Left renal cortex interstitium (tissue), 4 donors: ENCODE measurements at regions not wholly inside any gene's neighbourhood (a gene's known extent, or its start where the extent isn't known, plus 50 kb on each side); places are given as distances from the start of the nearest gene placed in this dataset.

Source experiments
- DNase-seq, 4 donors: peaks; one replicate each; pipeline ENCODE4 v3.0.0-alpha.2; 2013; ENCODE audit warnings: low read depth in 4 of 4, low spot score in 2 of 4, missing footprints in 1 of 4

DNA sequence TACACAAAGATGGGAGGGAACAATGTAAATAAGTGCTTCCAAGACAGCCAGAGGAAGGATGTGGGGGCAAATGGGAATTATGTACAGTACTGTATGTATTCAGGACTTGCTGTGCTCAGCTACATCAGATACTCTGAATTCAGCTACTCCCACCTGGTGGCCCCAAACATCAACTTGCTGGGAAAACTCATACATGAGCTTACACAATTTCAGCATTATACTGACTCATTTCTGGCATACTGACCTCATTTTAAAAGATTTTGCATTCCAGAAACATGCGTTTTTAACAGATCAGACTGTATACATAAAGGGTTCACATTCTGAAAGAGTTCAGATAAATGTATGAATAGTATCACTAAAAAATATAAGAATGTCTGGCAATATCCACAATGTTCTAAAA is 59.7 kb downstream of the GPX5 start:
- no peak for DNase-seq

DNA sequence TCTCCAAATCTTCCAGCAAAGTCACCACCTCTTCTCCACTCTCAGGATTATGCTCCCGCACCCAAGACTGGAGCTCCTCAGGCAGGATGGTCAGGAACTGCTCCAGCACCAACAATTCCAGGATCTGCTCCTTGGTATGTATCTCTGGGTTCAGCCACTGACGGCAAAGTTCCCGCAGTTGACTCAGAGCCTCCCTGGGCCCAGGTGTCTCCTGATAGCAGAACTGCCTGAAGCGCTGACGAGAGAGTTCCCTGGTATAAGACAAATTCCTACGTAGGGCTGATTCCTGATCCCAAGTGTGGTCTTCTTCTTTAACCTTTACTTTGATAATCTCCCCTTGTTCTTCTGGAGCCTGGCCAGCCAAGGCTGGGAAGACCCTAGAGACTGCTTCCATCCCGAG is 60.6 kb downstream of the GPX5 start:
- no peak for DNase-seq

DNA sequence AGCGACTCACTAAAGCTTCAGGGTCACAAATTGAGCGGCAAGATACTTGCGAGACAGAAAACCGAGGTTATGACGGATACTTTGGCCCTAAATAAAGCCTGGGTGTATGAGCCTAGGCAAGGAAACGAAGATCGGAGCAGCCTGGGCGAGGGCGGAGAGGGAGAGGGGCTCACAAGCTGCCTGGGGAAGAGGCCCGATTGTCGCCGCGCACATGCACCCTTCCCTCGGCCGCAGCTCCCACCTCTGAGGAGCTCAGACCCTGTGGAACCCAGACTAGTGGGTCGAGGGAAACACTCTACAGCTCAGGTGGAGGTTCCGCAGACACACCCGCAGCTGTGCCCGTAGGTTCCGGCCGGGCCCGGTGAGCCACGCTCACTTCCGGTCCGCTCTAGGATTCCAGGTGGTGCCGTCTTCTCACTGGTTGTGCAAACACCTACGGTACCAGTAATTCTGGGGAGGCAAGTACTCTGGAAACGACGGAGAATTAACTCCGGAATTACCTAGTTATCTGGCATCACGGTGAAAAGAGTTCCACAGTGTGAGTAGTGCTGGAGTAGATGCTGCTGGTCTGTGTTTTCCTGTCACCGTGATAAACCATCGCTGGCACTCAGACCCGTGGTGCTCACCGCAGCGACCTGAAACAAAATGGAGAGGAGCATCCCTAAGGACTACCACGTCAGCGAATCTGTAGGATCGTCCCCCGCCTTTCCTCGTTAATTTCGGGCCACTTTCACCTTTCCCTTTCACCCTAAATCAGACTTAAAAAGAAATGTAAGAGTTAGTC is 61.5 kb downstream of the GPX5 start:
- DNase-seq, result peak in 1 of 4 donors; percentile 75

DNA sequence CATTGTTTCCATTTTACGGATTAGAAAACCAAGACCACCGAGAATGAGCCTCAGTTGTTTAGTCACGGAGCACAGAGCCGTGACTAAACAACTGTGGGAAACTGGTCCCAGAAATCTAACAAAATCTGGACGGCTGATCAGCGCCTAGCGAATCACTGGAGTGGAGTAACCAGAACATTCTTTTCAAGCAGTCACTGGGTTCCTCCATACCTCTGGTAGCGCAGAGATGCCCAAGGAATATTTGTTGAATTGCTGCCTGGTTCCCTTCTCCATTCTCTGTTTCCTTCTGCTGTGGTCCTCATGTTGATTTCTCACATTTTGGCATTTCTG is 62.0 kb downstream of the GPX5 start:
- no peak for DNase-seq

DNA sequence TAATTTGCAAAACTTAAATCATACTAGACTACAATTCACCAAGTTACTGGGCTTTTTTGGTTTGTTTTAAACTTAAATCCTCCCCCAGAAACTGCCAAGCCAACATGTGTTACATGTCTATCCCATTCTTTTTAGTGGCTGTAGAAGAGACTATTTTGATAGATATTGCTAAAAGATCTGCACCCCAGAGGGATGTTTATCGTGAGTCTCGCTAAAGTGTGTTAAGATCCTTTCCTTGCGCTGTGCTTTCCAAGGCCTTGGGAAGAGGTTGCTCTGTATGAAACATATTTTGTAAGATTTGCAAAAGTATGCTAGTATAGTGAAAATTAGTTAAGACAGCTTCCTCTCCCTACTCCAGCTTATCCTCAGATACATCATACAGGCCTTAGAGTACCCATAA is 63.0 kb downstream of the GPX5 start:
- no peak for DNase-seq

DNA sequence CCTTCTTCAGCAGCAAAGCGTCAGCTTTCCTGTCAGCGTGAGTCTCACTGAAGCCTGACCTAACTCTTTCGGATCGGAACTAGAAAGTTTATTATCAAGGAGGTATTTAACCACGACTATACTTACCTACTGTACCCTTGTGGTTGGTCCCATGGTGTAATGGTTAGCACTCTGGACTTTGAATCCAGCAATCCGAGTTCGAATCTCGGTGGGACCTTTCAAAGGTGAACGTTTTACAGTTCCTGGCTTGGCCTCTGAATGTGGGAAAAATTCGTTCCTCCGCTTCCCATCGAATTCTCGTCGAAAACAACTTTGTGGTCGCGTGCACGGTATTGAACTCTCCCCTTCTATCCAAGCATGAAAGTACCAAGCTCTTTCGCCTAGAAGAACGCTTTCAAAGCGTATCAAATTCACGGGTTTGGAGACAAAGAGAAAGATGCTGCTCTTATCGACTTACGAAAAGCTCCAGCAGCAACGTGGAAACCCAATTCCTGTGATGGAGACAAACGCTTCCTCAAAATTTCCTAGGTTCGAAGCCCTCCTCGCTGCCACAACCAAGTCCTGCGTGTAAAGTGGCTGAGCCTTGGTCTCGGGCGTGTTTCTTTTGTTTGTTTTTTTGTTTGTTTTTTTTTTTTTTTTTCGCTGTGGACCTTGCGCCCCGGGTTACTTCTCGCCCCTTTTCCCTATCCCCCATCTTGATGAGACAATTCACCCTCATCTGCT is 63.7 kb downstream of the GPX5 start:
- peak; percentile 74 to 92 (median 82) for DNase-seq

DNA sequence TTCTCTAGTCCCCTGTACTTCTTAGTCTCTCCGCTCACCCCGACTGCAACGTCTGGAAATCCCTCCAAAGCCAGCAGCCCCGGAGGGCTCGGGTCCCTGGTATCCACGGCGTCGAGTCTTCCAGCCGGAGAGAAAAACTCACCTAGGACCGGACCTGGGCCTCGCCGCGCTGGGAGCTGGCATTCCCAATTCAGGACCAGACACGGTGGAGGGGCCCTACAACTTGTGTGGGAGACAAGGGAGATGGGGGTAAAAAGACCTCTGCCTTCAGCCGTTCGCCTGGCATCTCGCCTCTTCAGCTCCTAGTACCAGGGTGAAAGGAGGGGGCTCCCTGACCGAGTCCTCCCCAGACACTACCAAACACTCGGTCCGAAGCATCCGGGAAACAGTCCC is 64.3 kb downstream of the GPX5 start:
- no peak for DNase-seq

DNA sequence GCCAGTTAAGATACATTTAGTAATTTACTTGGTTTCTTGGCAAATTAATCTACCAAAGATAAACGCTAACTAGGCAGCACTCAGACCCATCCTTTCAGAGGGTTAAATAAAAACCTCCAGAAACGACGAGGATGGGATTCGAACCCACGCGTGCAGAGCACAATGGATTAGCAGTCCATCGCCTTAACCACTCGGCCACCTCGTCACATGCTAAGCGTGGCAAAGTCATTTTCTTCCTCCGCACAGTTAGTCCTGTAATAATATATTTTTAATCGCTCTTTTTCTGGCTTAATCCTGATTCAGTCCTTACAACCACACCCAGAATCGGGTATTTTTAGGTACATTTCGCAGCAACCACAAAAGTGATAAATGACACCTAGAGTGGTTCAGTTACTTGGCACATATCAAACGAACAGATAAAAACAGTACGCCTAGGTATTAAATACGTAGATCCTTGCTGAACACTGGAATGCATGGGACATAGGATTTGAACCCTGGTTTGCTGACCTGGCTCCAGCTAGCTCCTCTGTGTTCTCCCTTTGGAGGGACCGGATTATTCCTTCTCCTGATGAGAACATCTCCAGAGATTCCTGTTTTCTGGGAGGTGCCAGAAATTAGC is 71.6 kb downstream of the GPX5 start:
- DNase-seq, result no peak

DNA sequence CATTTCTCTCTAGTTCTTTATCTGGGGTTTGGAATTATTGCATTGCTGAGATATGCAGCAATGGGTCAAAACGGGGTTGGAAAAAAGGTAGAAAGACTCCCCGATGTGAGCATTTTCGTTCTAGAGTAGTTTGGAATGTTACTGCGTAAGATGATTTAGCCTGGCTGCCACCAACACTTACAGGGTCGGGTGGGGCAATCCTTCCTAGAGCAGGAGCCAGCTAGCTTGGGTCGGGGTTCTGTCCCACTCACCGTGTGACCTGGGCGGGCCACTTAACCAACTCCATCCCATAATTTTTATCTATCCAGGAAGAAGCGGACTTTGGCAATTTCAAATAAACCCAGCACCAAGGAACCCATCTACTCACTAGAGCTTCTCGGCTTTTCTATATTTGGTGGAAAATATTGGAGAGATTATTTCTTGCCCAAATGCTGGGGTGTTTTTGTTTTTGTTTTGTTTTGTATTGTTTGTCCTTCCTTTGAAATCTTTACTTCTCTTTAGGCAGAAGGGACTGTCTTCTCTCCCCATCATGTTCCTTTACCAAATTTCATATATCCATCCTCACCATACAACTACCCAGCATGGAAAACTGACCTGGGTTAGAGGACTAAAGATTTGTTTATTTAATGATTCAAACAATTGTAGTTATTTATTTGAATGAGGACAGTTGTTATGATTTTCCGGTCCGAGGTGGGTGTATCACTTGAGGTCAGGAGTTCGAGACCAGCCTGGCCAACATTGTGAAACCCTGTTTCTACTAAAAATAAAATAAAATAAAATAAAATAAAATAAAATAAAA is 72.4 kb downstream of the GPX5 start:
- DNase-seq, result no peak

DNA sequence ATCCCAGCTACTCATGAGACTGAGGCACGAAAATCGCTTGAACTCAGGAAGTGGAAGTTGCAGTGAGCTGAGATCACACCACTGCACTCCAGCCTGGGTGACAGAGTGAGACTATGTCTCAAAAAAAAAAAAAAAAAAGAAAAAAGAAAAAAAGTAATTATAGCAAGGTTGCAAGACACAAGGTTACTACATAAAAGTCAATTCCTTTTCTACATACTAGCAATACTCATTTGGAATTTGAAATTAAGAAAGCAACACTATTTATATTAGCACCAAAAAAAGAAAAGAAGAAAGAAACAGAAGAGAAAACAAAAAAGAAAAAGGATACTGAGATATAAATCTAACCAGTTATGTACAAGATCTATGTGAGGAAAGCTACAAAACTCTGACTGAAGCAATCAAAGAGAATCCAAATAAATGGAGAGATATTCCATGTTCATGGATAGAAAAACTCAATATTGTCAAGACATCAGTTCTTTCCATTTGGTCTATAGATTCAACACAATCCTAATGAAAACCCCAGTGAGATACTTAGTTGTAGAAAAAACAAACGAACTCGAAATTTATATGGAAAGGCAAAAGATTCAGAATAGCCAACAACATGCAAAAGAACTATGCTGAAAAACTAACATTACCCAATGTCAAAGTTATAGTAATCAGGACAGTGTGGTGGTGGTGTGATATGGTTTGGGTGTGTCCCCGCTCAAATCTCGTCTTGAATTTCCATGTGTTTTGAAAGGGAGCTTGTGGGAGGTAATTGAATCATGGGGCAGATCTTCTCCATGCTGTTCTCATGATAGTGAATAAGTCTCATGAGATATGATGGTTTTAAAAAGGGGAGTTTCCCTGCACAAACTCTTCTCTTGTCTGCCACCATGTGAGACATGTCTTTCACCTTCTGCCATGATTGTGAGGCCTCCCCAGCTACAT is 73.3 kb downstream of the GPX5 start:
- DNase-seq, result no peak

DNA sequence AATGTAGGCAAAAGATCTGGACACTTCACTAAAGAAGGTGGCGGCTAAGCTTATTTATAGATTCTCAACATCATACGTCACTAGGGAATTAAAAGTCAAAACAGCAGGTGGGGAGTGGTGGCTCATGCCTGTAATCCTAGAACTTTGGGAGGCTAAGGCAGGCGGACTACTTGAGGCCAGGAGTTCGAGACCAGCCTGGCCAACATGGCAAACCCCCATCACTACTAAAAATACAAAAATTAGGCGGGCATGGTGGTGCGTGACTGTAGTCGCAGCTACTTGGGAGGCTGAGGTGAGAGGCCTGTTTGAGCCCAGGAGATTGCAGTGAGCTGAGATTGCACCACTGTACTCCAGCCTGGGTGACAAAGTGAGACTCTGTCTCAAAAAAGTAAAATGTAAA is 74.6 kb downstream of the GPX5 start:
- DNase-seq, result no peak

DNA sequence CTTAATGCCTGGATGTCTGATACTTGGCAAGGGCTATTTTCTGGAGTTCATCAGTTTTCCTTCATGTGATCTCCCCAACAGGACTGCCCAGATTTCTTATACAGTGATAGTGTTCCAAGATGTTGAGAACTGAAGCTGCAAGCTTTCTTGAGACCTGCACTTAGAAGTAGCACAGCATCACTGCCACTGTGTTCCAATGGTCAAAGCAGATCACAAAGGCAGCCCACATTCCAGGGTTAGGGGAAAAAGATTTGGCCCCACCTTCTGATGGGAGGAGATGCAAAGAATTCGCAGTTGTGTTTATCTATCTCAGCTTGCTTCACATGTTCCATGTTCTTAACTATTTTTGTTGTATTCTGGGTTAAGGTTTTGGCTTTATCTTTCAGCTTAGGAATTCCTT is 78.2 kb downstream of the GPX5 start:
- DNase-seq, result no peak

DNA sequence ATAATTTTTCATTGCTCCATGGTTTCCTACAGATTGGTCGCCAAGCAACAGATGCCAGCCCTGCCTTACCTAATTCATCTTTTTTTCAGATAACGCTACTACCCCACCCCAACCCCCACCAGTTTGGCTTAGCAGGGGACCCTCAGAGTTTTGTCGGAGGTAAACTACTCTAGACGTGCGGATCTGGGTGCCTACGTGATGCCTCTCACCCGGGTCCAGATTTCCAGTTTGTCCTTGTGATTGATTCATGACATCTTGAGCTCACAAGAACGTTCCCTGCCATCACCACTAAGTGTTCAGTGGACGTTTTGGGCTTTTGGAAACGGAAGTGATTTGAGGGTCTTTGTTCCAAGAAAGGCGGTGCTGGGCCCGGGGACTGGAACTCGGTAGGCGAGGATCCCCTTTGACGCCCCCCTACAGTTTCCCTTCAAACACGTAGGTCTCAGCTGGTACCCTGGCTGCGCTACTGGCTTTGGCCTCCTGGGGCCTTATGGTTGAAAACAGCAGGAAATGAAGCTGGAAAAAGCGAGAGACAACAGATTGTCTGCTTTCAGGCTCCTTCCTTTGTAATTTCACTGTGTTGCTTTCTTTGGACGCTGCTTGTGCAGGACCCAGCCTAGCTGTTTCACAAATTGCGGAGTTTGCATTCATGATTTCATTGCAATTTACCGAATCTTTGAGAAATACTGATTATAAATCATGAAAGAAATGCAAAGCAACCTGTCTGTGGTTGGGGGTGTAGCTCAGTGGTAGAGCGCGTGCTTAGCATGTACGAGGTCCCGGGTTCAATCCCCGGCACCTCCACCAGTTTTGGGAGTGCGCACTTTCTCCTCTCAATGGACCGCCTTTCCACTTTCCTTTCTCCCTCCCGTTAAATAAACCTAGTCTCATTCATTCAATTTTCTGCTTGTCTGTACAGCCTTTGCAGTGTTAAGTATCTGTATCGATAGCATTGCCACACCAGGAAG is 81.0 kb downstream of the GPX5 start:
- DNase-seq, result peak in 1 of 4 donors; percentile 50

DNA sequence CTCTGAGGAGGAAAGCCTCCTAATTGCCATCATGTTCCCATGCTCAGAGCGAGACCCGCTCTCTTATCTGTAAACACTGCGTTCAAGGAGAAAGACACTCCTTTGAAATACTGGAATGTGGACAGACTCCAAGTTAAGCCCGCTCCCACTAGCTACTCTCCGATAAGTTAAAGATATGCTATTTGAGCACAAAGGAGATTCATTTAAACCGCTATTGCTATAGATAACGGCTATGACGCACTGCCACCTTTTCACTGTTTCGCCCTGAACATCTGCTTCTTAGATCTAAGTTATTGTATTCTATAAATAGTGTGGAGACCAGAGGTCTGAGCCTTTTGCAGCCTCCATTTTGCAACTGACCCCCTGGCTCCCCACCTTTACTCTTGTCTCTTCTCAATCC is 82.3 kb downstream of the GPX5 start:
- DNase-seq, result no peak

DNA sequence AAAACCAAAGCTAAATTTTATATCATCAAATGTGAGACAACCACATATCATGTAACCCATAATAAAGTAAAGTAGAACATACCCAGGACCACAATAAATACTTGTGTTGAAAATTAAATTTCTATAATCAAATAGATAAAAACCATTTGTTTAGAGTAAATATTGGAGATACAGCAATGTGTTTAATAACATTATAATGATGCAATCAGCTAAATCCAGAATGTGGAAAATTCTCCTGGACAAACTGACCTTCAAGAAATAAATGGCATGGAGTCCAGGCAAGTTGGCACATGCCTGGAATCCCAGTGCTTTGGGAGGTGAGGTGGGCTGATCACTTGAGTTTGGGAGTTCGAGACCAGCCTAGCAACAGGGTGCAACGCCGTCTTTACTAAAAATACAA is 84.0 kb downstream of the GPX5 start:
- no peak for DNase-seq

DNA sequence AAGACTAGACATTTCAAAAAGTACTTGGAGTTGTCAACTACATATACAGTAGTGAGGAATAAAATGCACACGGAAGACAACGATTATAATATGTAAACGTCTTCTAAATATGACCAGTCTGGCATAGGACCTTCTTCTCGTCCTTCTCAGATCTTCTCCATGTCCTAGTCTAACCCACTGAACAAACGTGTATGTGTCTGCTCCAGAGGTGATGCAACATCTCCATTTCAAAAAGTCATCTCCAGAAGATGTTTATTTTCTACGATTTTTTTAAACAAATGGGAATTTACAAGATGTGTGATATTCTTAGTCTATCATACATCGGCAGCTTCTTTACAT is 89.9 kb downstream of the GPX5 start:
- DNase-seq, result no peak

DNA sequence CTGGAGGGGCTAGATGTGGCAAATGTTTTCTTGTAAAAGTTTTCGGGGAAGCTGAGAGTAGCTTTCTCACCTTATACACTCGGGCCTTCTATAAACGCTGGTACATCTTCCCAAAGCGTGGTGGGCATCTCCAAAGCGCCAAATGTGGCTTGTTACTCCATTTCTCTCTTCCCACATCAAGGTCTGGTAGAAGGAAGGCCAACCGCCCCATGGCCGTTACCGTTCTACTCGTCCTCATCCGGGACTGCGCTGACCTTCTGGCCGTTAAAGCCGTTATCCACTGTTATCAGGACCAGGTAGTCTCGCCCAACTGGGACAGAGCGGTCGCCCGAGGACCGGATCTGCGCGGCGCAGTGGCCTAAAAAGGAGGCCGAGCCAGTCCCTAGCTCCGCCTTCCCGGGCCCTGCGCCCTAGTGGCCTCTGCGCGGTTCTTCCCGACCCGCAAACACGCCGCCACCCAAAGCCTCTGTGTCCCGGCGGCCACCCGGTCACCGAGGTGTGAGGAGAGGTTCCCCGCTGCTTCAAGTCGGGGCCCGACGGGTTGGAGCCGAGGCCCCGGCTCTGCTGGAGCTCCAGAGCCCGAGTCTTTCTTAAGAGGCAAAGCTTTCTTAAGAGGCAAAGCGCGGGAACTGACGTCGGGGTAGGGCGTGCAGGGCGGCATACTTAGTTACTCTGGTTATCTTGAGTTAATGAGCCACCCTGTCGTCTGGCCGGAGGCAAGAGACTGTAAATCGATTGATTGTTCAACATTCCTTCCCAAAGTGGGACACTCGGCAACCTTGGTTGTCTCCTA is 90.5 kb downstream of the GPX5 start:
- no peak for DNase-seq

DNA sequence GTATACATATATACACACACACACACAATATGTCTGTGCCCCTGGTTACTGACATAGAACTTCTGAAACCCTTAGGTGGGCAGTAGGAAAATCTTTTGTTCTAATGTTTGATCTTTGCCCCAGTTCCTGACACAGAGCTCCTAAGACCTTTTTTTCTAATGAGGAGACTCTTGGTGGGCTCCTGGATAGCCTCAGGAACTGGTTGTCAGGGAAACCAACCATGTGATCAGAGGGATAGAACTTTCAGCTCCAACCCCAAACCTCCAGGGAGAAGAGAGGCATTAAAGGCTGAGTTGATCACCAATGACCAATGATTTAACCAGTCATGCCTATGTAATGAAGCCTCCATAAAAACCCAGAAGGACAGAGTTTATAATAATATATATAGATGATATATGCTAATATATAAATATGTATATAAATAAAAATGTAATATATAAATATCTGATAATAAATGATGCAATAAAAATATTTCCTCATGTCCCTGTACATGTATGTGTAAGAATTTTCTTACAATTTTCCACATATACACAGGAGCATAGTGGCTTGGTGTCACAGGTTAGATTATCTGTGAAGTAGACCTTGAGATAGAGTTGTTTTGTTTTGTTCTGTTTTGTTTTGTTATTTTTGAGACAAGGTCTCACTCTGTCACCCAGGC is 93.3 kb downstream of the GPX5 start:
- DNase-seq, result no peak
